Right lung (tissue), 2 donors: ENCODE measurements at regions not wholly inside any gene's neighbourhood (a gene's known extent, or its start where the extent isn't known, plus 50 kb on each side); places are given as distances from the start of the nearest gene placed in this dataset.

Source experiments
- DNase-seq, 2 donors: peaks; one replicate each; pipeline ENCODE4 v3.0.0-alpha.2; 2013

- no peak for DNase-seq
These were observed 61.2 kb downstream of the KLF6 start for GRCh38 chr10:3723766-3724165.

GRCh38 chr10:3720228-3721019 is 64.6 kb downstream of the KLF6 start:
- DNase-seq: peak in 1 of 2 donors; percentile 19

DNA sequence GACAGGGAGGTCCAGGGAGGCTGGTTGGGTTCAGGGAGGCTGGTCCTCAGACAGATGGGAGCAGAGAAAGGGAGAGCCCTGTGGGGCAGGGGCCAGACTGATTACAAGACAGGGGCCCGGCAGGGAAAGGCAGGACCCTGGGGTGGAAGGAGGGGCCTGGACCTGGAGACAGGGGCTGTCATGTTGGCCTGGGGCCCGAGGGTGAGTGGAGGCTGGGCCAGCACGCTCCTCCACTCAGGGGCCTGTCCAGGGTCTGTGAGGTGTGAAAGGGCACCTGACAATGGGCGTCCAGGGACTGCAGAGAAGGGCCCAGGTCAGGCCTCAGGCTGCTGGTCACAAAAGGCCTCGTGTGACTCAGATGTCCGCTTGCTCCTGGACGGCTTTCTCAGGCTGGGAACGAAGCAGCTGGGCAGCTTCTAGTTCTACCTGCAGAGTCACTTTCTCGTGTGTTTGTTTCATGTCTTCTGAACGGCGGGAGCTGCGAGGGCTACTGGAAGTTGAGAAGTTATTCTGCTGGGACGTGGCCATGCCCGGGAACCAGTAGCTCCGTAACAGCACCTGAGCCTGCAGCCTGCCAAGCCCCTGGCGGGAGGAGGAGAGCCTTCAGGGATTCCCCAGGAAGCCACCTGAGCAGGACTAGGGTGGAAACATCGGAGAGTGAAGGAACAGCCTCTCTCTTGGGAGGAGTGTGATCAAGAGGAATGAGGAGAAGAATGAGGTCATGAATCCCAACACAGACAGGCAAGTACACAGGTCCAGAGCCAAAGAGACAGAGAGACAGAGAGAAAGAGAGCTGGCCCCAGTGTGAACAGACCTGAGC is 65.8 kb downstream of the KLF6 start:
- DNase-seq: no peak

- DNase-seq: no peak
These were observed 68.9 kb downstream of the KLF6 start for GRCh38 chr10:3716093-3716492.

GRCh38 chr10:3714967-3715366 is 70.0 kb downstream of the KLF6 start:
- no peak for DNase-seq

GRCh38 chr10:3714531-3714930 is 70.5 kb downstream of the KLF6 start:
- DNase-seq: peak in 1 of 2 donors; percentile 6

DNA sequence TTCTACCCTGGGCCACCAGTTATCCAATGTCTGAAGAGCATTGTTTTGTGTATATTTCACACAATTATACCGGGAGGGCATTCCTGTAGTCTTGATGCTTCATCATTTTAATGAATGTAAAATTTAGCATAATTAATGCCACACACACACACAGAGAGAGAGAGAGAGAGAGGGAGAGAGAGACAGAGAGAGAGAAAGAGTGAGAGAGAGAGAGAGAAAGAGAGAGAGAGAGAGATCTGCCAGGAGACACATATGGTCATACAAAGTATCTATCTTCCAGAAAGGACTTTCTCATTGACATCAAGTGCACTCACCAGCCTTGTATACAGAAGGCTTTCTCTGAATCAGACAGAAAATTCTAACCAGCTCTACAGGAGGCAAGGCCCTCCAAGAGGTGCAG is 72.3 kb downstream of the KLF6 start:
- DNase-seq: no peak

- DNase-seq: no peak
These were observed 73.1 kb downstream of the KLF6 start for GRCh38 chr10:3711918-3712317.

GRCh38 chr10:3710764-3711163 is 74.2 kb downstream of the KLF6 start:
- no peak for DNase-seq

GRCh38 chr10:3709456-3710060 is 75.5 kb downstream of the KLF6 start:
- DNase-seq: no peak

DNA sequence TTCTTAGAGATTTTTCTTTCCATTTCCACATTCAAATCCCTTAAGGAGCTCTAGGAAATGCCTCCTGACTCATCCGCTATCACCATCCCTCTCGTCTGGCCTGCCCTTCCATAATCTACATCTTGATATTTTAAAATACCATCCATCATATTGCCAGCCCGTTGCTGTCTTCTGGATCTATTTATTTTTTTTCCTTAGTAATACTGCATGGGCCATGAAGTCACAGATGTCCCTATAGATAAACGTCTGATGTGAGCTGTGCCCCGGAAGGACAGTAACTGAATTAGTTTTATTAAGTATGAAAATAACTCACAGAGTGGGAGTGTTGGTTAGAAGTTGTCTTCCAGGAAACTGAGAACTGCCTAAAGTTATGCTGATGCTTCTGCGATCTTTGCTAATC is 76.2 kb downstream of the KLF6 start:
- no peak for DNase-seq

DNA sequence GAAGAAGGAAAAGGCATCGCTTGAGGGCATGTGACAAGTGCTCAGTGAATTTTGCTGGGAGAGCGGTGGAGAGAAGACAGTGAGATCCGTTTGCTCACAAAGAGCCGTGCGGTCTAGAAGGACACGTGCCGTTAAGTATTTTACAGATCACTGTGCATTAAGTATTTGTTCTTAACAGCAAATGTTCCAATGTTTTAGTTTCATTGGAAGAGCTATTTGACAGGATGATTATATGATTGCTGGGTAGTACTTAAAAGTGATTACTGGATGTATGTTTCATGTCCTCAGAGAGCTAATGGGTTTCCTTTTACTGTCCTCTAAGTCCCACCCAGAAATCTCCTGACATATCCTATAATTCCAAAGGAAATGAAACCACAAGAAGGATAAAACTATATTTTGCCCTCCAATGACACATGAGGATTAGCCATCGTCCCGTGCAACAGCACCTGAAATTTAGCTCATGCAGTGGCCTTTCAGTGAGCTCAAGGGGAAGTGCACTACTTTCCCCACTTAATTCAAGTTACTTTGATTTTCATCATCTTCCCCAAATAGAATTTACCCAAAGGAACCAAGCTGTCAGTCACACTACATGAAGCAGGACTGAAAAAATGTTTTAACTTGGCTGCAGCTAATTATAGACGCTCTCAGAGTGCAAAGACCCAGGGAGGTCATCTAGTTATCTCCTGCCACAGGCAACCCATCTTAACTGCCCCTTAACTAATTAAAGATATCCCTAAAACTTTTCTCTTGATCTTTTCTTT is 80.3 kb downstream of the KLF6 start:
- no peak for DNase-seq

DNA sequence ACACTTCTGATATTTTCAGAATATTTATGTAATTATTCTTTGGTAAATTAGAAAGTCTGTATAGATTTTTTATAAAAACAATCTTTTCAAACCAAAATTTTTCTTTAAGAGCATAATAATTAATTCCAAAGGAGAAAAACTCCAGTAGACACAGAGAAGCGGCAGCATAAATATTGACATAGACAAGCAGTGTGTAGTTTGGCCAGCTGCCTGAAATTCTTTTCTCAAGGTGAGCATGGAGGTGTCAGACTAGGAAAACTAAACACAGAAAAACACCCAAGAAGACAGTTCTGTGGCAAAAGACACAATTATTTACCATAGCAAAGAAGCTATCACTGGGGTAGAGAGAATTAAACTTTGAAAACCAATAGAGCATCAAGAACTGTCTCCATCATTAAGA is 82.4 kb downstream of the KLF6 start:
- no peak for DNase-seq

GRCh38 chr10:3702056-3702546 is 82.9 kb downstream of the KLF6 start:
- DNase-seq: no peak

DNA sequence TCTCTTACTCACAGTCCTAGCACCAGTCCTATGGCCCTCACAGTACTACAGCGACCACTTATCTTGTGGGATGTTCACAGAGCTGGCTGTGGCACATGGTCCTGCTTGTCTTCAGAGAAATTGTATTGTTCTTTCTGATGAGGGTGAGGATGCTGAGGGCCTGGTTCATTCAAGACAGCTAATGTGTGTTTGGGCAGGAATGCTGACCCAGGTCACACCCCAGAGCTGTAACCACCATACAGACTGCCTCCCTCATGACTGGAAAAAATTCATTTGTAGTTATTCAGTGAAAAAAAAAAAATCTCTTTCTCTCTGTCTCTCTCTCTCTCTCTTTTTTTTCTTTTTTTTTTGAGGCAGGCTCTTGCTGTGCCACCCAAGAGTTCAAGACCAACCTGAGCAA is 83.5 kb downstream of the KLF6 start:
- DNase-seq: no peak

GRCh38 chr10:3700531-3701076 is 84.4 kb downstream of the KLF6 start:
- no peak for DNase-seq

- DNase-seq: no peak
These were observed 85.1 kb downstream of the KLF6 start for GRCh38 chr10:3699916-3700315.

DNA sequence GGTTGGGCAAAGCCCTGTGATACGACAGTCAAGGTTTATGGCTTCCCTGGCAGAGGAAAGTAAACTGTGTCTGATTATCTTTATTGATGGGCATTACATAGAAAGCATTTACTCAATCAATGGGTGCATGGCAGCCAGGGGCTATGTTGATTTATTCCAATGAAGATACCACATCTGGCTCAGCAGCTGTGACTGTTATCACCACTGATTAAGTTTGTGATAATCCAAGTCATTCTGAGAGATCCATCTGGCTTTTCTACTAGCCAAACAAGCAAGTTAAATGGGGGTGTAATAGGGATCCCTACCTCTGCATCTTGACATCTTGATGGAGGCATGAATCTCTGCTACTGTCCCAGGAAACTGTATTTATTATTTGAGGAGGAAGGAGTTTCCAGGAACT is 86.7 kb downstream of the KLF6 start:
- no peak for DNase-seq

GRCh38 chr10:3693698-3694080 is 91.3 kb downstream of the KLF6 start:
- no peak for DNase-seq

DNA sequence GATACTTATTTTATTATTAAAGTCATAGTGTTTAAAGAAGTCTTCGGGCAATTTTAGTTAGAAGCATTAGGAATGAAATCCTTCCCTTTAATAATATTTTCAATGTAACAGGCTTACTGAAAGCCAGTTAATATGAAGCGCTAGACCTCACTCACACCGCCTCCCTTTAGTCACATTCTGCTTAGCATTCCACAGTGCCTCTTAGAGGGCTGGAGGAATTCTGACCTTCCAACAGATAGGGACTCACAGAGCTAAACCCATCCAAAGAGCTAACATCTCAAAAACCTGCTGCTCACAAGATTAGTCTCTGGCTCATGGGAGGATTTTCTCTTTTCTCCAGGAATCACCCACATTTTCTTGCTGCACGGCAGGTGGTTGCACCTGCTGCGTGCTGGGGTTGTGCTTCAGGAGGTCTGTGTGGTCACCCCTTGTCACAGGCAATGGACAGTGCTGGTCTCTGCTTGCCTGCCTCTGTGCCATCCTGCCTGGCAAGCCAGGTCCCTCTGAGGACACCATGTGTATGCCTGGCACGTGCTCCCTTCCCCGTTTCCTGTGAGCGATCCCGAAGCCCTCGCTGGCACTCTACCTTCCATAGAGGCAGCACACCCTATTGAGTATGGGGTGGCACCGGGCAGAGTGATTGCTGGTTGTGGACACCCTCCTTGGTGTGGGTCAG is 91.8 kb downstream of the KLF6 start:
- no peak for DNase-seq

GRCh38 chr10:3692387-3692999 is 92.5 kb downstream of the KLF6 start:
- DNase-seq: no peak
